ENCODE measurements at regions not wholly inside any gene's neighbourhood (a gene's known extent, or its start where the extent isn't known, plus 50 kb on each side); places are given as distances from the start of the nearest gene placed in this dataset.

DNA sequence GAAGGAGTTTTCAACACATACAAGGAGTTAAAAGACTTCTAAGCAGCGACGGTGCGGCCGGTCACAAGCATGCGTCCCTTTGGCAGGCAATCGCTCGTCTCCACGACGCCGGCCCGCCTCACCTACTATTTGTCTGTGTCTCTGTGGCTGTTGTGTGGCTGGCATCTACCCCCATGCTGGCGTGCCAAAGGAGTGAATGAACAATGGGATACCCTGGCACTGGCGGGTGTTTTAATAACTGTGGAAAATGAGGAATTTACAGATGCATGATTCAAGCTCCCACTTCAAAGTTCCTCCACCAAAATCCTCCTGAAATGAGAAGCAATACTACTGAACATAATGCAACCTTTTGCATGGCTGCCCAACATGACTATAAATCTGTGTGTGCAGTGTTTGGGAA lies 176.6 kb downstream of the KLF5 start:
- H2AFZ ChIP-seq (ENCODE audit: low read depth, low read length, poor library complexity, severe bottlenecking) = no peak overlapping the region

More for the DNA sequence above, 176.6 kb downstream of the KLF5 start:
- Histone ChIP-seq H3K9me2 (ENCODE audit: insufficient read depth) (no peaks in the 10 kb centered on the region), H4K20me1 (ENCODE audit: insufficient read depth) (no peaks in the 10 kb centered on the region), H3K79me2 (ENCODE audit: insufficient read depth, low read length) (no peaks in the 10 kb centered on the region), H3K27me3 (ENCODE audit: insufficient read depth, low read length) (no peaks in the 10 kb centered on the region), H3K27ac (ENCODE audit: low read depth, low read length) (no peak overlapping the region), H3K4me2 (ENCODE audit: low read length) (no peak overlapping the region), H3K9me3 (ENCODE audit: control insufficient read depth in 1 of 2, insufficient read depth in 1 of 2, low read depth in 1 of 2, low read length in 2 of 2) (no peaks in the 10 kb centered on the region), H3K4me3 (replicated peaks in 1 of 2; ENCODE audit: low read depth in 1 of 2, low read length in 2 of 2) (no peak overlapping the region), H3K4me1 (ENCODE audit: control insufficient read depth in 1 of 2, insufficient read depth in 2 of 2, low read length in 2 of 2) (no peaks in the 10 kb centered on the region), H3K9ac (ENCODE audit: low read length) (no peak overlapping the region), H3K36me3 (ENCODE audit: control insufficient read depth in 1 of 2, insufficient read depth in 2 of 2, low read length in 2 of 2) (no peaks in the 10 kb centered on the region)
- ChIA-PET CTCF (no interaction called here), RAD21 (ENCODE audit: low non-redundant PET in 1 of 2, low total read pairs in 2 of 2, uncharacterized antibody in 2 of 2, unreplicated experiment in 2 of 2) (no interaction called here), POLR2A (no interaction called here)
- intact Hi-C loops (cut with micrococcal nuclease) = no loop called here
- ATAC-seq (no peak), DNase-seq (ENCODE audit: low read depth, low spot score) (no peak)
- TF ChIP-seq EZH2 (IDR thresholded peaks at IDR 0.05) = no peak
- TF ChIP-seq ZNF274 (IDR thresholded peaks at IDR 0.05; ENCODE audit: low read depth, low read length) = no peak
- no peak for TF ChIP-seq CEBPB (IDR thresholded peaks at IDR 0.05; ENCODE audit: low read depth)
- TF ChIP-seq EGR1 (IDR thresholded peaks at IDR 0.05; ENCODE audit: low read depth) = no peak
- TF ChIP-seq, protein P1, sequence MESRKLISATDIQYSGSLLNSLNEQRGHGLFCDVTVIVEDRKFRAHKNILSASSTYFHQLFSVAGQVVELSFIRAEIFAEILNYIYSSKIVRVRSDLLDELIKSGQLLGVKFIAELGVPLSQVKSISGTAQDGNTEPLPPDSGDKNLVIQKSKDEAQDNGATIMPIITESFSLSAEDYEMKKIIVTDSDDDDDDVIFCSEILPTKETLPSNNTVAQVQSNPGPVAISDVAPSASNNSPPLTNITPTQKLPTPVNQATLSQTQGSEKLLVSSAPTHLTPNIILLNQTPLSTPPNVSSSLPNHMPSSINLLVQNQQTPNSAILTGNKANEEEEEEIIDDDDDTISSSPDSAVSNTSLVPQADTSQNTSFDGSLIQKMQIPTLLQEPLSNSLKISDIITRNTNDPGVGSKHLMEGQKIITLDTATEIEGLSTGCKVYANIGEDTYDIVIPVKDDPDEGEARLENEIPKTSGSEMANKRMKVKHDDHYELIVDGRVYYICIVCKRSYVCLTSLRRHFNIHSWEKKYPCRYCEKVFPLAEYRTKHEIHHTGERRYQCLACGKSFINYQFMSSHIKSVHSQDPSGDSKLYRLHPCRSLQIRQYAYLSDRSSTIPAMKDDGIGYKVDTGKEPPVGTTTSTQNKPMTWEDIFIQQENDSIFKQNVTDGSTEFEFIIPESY (IDR thresholded peaks at IDR 0.05; ENCODE audit: extremely low read depth, insufficient replicate concordance, low read length) = no peak
- TF ChIP-seq, protein P2, sequence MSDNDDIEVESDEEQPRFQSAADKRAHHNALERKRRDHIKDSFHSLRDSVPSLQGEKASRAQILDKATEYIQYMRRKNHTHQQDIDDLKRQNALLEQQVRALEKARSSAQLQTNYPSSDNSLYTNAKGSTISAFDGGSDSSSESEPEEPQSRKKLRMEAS (IDR thresholded peaks at IDR 0.05) = no peak
- no peak for TF ChIP-seq SRF (IDR thresholded peaks at IDR 0.05; ENCODE audit: low read depth)
- TF ChIP-seq, protein P3, sequence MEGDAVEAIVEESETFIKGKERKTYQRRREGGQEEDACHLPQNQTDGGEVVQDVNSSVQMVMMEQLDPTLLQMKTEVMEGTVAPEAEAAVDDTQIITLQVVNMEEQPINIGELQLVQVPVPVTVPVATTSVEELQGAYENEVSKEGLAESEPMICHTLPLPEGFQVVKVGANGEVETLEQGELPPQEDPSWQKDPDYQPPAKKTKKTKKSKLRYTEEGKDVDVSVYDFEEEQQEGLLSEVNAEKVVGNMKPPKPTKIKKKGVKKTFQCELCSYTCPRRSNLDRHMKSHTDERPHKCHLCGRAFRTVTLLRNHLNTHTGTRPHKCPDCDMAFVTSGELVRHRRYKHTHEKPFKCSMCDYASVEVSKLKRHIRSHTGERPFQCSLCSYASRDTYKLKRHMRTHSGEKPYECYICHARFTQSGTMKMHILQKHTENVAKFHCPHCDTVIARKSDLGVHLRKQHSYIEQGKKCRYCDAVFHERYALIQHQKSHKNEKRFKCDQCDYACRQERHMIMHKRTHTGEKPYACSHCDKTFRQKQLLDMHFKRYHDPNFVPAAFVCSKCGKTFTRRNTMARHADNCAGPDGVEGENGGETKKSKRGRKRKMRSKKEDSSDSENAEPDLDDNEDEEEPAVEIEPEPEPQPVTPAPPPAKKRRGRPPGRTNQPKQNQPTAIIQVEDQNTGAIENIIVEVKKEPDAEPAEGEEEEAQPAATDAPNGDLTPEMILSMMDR (IDR thresholded peaks at IDR 0.05 in 2 of 3, conservative IDR thresholded peaks at IDR 0.05 in 1 of 3; ENCODE audit: borderline replicate concordance in 1 of 3, insufficient read depth in 1 of 3, low read depth in 2 of 3, low read length in 2 of 3) = no peak
- no peak for TF ChIP-seq FOSL1 (IDR thresholded peaks at IDR 0.05; ENCODE audit: low read depth)
- TF ChIP-seq EZH2phosphoT487 (IDR thresholded peaks at IDR 0.05; ENCODE audit: borderline replicate concordance) = no peak
- no TSS peak for BruUV-seq (replicated peaks)

Data from HCT116 (cell line).